ENCODE measurements at regions not wholly inside any gene's neighbourhood (a gene's known extent, or its start where the extent isn't known, plus 50 kb on each side); places are given as distances from the start of the nearest gene placed in this dataset.

DNA sequence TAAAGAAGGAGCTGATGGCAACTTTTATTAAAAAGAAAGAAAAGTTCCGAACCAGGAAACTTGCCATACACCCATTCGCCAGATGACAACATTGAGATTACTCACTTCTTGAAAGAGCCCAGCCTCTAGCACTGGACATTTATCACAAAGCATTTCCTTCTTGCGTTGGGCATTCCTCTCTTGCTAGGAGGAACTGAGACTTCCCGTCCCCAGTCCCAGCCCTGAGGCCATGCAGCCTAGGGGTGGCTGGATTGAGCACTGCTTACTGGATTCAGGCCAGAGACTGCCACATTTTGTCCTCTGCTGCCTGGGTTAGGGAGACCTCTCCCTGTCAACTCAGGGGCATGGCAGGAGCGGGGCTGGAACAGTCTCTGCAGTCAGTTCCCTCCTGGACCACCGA lies 80.1 kb downstream of the SDC1 start:
- no peak overlapping the region for H3K4me3 ChIP-seq (ENCODE audit: low read depth, low read length)
- TF ChIP-seq, protein P1, sequence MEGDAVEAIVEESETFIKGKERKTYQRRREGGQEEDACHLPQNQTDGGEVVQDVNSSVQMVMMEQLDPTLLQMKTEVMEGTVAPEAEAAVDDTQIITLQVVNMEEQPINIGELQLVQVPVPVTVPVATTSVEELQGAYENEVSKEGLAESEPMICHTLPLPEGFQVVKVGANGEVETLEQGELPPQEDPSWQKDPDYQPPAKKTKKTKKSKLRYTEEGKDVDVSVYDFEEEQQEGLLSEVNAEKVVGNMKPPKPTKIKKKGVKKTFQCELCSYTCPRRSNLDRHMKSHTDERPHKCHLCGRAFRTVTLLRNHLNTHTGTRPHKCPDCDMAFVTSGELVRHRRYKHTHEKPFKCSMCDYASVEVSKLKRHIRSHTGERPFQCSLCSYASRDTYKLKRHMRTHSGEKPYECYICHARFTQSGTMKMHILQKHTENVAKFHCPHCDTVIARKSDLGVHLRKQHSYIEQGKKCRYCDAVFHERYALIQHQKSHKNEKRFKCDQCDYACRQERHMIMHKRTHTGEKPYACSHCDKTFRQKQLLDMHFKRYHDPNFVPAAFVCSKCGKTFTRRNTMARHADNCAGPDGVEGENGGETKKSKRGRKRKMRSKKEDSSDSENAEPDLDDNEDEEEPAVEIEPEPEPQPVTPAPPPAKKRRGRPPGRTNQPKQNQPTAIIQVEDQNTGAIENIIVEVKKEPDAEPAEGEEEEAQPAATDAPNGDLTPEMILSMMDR (IDR thresholded peaks at IDR 0.05; ENCODE audit: low read depth, low read length): no peak

DNA sequence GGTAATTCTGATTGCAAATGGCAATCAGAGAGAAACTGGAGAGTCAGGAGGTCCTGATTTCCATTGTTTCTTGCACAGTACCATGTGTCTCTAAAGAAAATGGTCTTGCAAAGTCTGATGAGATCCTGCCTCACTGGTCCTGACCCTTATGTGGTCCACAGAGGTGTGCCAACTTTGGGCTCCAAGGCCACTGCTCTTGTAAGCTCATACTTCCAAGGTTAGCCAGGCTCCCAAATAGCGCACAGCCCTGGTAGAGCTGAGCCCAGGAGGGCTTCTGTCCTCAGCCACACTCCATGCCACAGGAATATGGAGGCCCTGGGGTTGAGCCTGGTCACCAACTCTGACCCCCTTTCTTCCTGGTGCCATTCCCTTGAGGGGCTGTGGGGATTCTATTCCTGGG lies 80.7 kb downstream of the SDC1 start:
- TF ChIP-seq, protein P1 (IDR thresholded peaks at IDR 0.05; ENCODE audit: low read depth, low read length): no peak
- no peak overlapping the region for H3K4me3 ChIP-seq (ENCODE audit: low read depth, low read length)

DNA sequence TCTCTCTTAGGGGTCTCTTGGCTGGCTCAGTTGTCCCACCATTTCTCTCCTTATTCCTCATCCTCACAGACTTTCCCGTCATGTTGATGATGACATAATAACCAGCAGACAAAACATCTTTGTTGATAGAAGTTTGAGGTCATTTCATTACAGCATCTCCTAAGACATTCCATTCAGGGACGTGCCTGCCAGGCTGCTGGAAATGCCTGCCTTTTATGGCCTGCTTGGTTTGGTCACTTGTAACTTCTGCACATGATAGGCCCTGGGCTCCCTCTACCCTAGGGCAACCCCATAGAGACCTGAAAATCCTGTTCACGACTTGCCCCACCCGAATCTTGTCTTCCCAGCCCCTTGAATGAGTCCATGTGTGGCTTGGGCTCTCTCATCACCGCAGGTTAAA lies 81.7 kb downstream of the SDC1 start:
- TF ChIP-seq, protein P1 (IDR thresholded peaks at IDR 0.05; ENCODE audit: low read depth, low read length): no peak
- no peak overlapping the region for H3K4me3 ChIP-seq (ENCODE audit: low read depth, low read length)

DNA sequence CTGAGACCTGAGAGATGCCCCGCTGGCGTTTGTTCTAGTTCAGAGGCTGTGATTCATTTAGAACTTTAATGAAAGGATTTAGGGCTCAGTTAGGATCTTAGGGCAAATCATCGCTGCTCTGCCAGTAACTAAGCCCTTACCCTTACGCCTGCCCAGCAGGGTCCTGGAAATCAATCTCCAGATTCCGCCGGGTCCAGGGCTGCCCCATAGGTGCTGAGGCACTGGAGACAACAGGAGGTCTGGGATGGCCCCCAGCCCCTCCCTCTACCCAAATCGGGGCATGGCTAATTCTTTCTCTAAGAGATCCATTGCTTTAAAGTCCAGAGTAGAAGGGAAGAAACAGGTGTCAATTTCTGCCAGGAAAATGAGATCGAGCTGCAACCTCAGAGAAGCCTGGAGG lies 83.1 kb downstream of the SDC1 start:
- H3K4me3 ChIP-seq (ENCODE audit: low read depth, low read length): no peak overlapping the region
- TF ChIP-seq, protein P1 (IDR thresholded peaks at IDR 0.05; ENCODE audit: low read depth, low read length): no peak

DNA sequence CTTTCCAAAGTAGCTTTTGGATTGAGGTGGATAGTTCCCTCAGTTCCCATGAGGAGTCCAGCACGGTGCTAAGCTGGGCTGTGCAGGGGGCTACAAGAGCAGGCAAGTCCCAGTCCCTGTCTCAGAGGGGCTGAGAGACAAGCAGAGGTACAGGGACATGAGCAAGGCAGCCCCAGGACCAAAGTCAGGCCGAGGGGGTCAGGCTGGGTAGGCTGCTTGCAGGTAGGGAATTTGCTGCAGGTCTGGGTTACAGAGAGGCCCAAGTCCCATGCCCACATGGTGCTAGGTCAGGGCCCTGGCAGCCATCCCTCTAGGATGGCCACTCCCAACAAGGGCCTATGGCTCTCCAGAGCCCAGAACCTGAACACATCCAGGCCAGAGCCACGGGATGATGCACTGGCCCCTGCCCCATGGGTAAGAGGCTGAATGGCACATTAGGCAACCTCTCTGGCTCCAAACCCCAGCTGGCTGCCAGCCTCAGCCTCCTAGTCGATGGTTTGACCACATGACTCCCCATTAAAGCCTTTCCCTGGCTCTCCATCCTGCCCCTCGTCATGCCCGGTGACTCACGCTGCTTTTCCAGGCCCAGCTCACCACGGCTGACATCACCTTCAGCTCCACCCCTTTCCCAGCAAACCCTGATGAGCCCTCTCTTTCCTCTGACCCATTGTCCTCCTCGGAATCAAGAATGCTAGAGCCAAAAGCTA lies 83.7 kb downstream of the SDC1 start:
- TF ChIP-seq, protein P1 (IDR thresholded peaks at IDR 0.05; ENCODE audit: low read depth, low read length): no peak
- H3K4me3 ChIP-seq (ENCODE audit: low read depth, low read length): no peak overlapping the region

DNA sequence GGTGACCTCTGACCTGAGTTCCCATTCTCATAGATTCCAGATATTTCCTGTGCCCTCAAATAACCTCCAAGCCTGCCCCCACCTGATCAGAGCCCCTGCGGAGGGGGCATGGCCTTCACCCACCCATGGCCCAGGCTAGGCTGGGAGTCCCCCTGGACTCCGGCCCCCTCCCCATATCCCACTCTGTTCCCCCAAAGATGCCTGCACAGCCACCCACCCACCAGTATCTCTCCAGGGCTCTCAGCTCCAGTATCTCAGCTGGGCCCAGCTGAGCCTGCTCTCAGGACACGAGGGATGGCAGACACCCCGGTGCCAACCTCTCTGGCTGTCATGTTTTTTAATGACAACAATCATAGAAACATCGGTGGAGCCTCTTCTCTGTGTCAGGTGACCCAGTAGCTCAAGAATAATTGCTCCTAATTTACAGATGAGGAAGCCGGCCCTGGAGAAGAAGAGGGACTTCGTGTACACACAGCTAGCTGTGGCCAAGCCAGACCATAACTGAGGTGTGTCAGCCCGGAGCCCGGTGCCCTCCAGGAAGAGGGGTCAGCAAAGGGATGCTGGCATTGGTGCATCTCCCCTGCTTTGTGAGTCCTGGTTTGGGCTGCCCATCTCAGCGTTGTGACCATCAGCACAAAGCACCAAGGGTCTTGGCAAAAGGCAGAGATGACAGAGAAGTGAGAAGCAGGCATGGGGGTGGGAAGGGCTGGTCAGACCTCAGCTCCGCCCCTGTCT lies 84.4 kb downstream of the SDC1 start:
- TF ChIP-seq, protein P1 (IDR thresholded peaks at IDR 0.05; ENCODE audit: low read depth, low read length): no peak
- H3K4me3 ChIP-seq (ENCODE audit: low read depth, low read length): no peak overlapping the region

Measured in WI38 (cell line).